Neutrophil (primary cell): ENCODE measurements at regions not wholly inside any gene's neighbourhood (a gene's known extent, or its start where the extent isn't known, plus 50 kb on each side); places are given as distances from the start of the nearest gene placed in this dataset.

ENCODE experiments used
- H3K27ac ChIP-seq: fragments of 200-600 bp; sonication (generic); 2 replicates; pipeline ENCODE4 v1.5.1; 2016; ENCODE audit warnings: mild to moderate bottlenecking, moderate library complexity
- H3K27me3 ChIP-seq: fragments of 200-600 bp; sonication (generic); 2 replicates; pipeline ENCODE4 v1.6.0; 2016; ENCODE audit warnings: mild to moderate bottlenecking
- H3K36me3 ChIP-seq: fragments of 200-600 bp; sonication (generic); 2 replicates; pipeline ENCODE4 v1.5.1; 2017
- H3K4me1 ChIP-seq, 2 experiments: fragments of 200-600 bp in 1 of 2; sonication (generic) in 1 of 2; 1 replicate in 1 of 2; 2 replicates in 1 of 2; pipeline versions ENCODE4 v1.5.1 to v1.6.1; 2013 to 2016; ENCODE audit warnings: low read depth in 1 of 2, low read length in 1 of 2, mild to moderate bottlenecking in 1 of 2, moderate library complexity in 1 of 2; ENCODE audit not compliant: control insufficient read depth in 1 of 2, insufficient read depth in 1 of 2
- H3K4me3 ChIP-seq, 2 experiments: fragments of 200-600 bp in 1 of 2; sonication (generic) in 1 of 2; 1 replicate in 1 of 2; 2 replicates in 1 of 2; pipeline ENCODE4 v1.5.1; 2013 to 2016; ENCODE audit warnings: low read depth in 1 of 2, low read length in 1 of 2, mild to moderate bottlenecking in 1 of 2, moderate library complexity in 1 of 2
- H3K9me3 ChIP-seq: fragments of 200-600 bp; sonication (generic); 2 replicates; pipeline ENCODE4 v1.5.1; 2016
- CTCF ChIP-seq: fragments of 200-600 bp; sonication (generic); IDR thresholded peaks from 2 replicates; pipeline ENCODE4 v1.5.1; 2016; ENCODE audit warnings: antibody characterized with exemption

DNA sequence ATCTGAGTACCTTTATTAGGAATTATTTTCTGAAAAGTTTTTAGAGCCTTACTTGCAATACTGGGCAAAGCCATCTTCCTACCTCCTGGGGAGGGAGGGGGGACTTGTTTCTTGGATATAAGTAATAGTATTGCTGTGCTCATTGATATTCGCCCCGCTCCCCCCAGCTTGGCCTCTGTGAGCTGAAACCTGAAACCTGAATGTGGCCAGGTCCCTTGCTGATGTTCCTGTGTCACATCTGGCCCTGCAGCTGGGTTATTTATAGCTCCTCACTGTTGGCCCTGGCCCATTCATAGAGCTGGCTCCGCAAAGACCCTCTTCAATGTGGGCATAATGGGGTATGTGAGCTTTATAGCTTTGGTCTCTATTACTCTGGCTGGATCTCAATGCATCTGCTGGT lies 59.5 kb downstream of the FRMPD3 start:
- H3K4me3 ChIP-seq: no peak overlapping the region
- TF ChIP-seq CTCF: no peak
- no peaks in the 10 kb centered on the region for H3K36me3 ChIP-seq

DNA sequence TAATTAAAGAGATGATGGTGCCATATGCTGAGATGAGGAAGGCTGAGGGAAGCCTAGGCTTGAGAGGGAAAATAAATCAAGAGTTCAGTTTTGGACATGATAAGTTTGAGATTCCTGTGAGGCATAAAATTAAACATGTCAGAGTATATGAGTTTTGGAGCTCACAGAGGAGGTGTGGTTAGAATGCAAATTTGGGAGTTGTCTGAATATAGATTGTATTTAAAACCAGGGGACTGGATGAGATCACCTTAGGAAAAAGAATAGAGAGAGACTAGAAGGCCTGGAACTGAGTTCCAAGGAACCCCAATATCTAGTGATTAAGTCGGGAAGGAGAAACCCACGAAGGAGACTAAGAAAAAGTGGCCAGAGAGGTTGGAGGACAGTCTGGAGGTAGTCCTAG lies 65.5 kb downstream of the FRMPD3 start:
- no peaks in the 10 kb centered on the region for H3K4me1 ChIP-seq
- no peaks in the 10 kb centered on the region for H3K27me3 ChIP-seq
- no peak overlapping the region for H3K4me3 ChIP-seq
- TF ChIP-seq CTCF: no peak
- no peaks in the 10 kb centered on the region for H3K9me3 ChIP-seq
- H3K36me3 ChIP-seq: no peaks in the 10 kb centered on the region
- no peak overlapping the region for H3K27ac ChIP-seq

More for the DNA sequence above, 59.5 kb downstream of the FRMPD3 start:
- Histone ChIP-seq H3K27me3 (peaks cover 53% of the 10 kb centered on the region), H3K4me1 (no peaks in the 10 kb centered on the region), H3K27ac (no peak overlapping the region), H3K9me3 (no peaks in the 10 kb centered on the region)

DNA sequence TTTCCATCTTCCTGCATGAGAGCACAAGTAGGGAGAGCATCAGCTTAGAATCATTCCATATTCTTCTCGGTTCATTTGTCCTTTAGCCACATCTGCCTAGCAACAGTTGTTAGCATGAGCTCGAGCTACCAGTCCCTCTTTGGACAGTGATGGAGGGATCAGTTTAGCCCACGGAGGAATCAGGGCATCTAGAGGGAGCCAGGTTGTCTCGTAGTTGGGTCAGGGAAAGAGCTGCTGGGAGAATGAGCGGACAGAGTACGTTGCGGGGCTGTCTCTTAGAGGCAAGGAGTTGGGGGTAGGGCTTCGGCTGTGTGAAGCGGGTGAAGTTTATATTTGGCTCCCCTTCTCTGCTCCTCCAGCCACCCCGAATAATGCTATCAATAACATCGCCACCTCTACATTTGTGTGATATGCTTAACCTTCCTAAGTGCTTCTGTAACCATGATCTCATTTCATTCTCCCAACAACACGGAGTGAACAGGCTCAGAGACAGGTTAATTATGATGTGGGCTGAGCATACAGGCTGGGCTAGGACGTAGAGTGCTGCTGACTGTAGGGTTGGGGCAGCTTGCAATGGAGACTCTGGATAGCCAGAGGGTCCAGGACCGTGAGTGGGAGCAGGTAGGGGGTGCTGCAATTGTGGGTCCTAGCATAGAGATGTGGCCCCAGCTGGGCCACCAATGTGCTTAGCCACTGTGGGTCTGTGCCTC lies 72.6 kb downstream of the FRMPD3 start:
- no peaks in the 10 kb centered on the region for H3K27me3 ChIP-seq
- no peaks in the 10 kb centered on the region for H3K36me3 ChIP-seq
- no peak for TF ChIP-seq CTCF
- no peak overlapping the region for H3K27ac ChIP-seq
- H3K9me3 ChIP-seq: no peaks in the 10 kb centered on the region
- no peak overlapping the region for H3K4me3 ChIP-seq
- H3K4me1 ChIP-seq: no peaks in the 10 kb centered on the region

DNA sequence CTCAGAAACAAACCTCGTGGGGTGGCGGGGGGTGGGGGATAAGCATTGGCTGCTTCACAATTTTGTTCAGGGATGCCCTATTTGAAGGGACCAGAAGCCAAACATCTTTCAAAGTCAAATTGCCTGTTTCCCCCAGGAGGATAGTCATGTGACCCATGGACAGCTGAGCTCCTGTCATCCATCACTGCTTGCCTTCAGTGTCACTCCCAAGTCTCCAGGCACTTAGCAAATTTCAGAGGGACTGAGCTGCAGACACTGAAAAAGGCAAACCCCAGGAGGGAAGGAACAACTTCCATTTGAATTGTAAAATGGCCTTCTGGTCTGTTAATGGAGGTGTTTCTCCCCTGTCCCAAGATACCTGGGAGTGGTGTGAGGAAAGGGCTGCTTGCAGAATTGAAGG lies 73.4 kb downstream of the FRMPD3 start:
- no peak for TF ChIP-seq CTCF
- no peak overlapping the region for H3K27ac ChIP-seq
- H3K9me3 ChIP-seq: no peaks in the 10 kb centered on the region
- no peak overlapping the region for H3K4me3 ChIP-seq
- H3K36me3 ChIP-seq: no peaks in the 10 kb centered on the region
- no peaks in the 10 kb centered on the region for H3K27me3 ChIP-seq
- no peaks in the 10 kb centered on the region for H3K4me1 ChIP-seq

DNA sequence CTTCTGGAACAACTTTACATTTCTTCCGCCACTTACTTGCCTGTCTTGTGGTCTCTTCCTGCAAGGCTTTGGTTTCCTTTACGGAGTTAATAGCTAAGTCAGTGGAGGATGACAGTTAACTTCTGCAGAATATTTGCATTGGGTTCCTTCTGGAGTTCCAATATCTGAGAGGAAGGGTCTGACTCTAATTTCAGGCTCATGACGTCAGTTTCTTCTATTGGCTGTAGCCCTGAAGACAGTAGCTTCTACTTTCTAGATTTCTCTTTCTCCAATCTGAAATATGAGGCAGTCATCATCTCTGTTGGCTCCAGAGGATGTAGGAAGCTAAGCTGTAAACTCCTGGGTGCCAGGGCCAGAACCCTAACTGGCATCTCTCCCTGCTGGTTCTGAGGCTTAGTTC lies 76.7 kb downstream of the FRMPD3 start:
- Histone ChIP-seq H3K4me1 (no peaks in the 10 kb centered on the region), H3K27me3 (no peaks in the 10 kb centered on the region), H3K27ac (no peak overlapping the region), H3K4me3 (no peak overlapping the region), H3K9me3 (no peaks in the 10 kb centered on the region), H3K36me3 (no peaks in the 10 kb centered on the region)
- TF ChIP-seq CTCF: no peak
